ENCODE measurements at regions not wholly inside any gene's neighbourhood (a gene's known extent, or its start where the extent isn't known, plus 50 kb on each side); places are given as distances from the start of the nearest gene placed in this dataset.

GRCh38 chr3:171533702-171534101 is 73.5 kb upstream of the TNIK start:
- no peak for TF ChIP-seq CTCF (conservative IDR thresholded peaks at IDR 0.05; ENCODE audit: low read depth, low read length)
- H3K4me3 ChIP-seq (ENCODE audit: low read depth, low read length), result no peak overlapping the region
- no peak for DNase-seq (ENCODE audit: low read depth)

GRCh38 chr3:171532294-171532693 is 72.1 kb upstream of the TNIK start:
- no peak overlapping the region for H3K4me3 ChIP-seq (ENCODE audit: low read depth, low read length)
- no peak for DNase-seq (ENCODE audit: low read depth)

GRCh38 chr3:171531716-171532115 is 71.5 kb upstream of the TNIK start:
- H3K4me3 ChIP-seq (ENCODE audit: low read depth, low read length), result no peak overlapping the region
- TF ChIP-seq CTCF (conservative IDR thresholded peaks at IDR 0.05; ENCODE audit: low read depth, low read length), result no peak
- DNase-seq (ENCODE audit: low read depth), result no peak

More at GRCh38 chr3:171532294-171532693, 72.1 kb upstream of the TNIK start:
- no peak for TF ChIP-seq CTCF (conservative IDR thresholded peaks at IDR 0.05; ENCODE audit: low read depth, low read length)

GRCh38 chr3:171528102-171528501 is 67.9 kb upstream of the TNIK start:
- H3K4me3 ChIP-seq (ENCODE audit: low read depth, low read length), result no peak overlapping the region
- no peak for DNase-seq (ENCODE audit: low read depth)
- no peak for TF ChIP-seq CTCF (conservative IDR thresholded peaks at IDR 0.05; ENCODE audit: low read depth, low read length)

- H3K4me3 ChIP-seq (ENCODE audit: low read depth, low read length), result no peak overlapping the region
- no peak for DNase-seq (ENCODE audit: low read depth)
- TF ChIP-seq CTCF (conservative IDR thresholded peaks at IDR 0.05; ENCODE audit: low read depth, low read length), result no peak
Measured at GRCh38 chr3:171526869-171527268, 66.7 kb upstream of the TNIK start.

GRCh38 chr3:171526146-171526545 is 65.9 kb upstream of the TNIK start:
- DNase-seq (ENCODE audit: low read depth), result no peak
- no peak overlapping the region for H3K4me3 ChIP-seq (ENCODE audit: low read depth, low read length)
- no peak for TF ChIP-seq CTCF (conservative IDR thresholded peaks at IDR 0.05; ENCODE audit: low read depth, low read length)

GRCh38 chr3:171525437-171525836 is 65.2 kb upstream of the TNIK start:
- TF ChIP-seq CTCF (conservative IDR thresholded peaks at IDR 0.05; ENCODE audit: low read depth, low read length), result no peak
- H3K4me3 ChIP-seq (ENCODE audit: low read depth, low read length), result no peak overlapping the region
- no peak for DNase-seq (ENCODE audit: low read depth)
